HG03159 (cell line): ENCODE measurements at regions not wholly inside any gene's neighbourhood (a gene's known extent, or its start where the extent isn't known, plus 50 kb on each side); places are given as distances from the start of the nearest gene placed in this dataset.
A peak's percentile ranks its signal among the peaks of the same experiment; 100 is the strongest.
"Not testable (repeated sequence)": the region's sequence is repeated elsewhere in the genome, so short reads cannot be mapped to it uniquely, and the experiment has no call there.

Experiments used
- ATAC-seq: cut with Tn5 transposase; IDR thresholded peaks from one replicate; pipeline ENCODE4 v1.9.1; 2021; ENCODE audit warnings: mild to moderate bottlenecking, moderate library complexity; ENCODE audit not compliant: unreplicated experiment

DNA sequence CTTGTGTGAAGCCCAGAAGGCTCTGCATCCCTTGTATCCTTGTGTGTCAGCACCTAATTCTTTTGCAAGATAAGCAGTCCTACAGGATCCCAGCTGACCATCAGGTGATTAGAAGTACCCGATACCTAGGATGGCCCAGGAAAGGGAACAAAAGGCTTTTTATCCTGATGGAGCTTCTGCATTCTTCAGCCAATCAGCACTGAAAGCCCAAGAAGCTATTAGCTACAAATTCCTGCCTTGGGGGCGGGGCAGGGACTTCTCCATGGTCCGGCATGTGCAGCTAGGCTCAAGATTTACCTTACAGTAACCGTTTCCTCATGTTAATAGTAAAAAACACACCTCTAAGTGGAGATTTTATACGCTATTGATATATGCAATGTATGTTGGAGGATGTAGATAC, 264.6 kb upstream of the THUMPD2 start:
- no peak for ATAC-seq

DNA sequence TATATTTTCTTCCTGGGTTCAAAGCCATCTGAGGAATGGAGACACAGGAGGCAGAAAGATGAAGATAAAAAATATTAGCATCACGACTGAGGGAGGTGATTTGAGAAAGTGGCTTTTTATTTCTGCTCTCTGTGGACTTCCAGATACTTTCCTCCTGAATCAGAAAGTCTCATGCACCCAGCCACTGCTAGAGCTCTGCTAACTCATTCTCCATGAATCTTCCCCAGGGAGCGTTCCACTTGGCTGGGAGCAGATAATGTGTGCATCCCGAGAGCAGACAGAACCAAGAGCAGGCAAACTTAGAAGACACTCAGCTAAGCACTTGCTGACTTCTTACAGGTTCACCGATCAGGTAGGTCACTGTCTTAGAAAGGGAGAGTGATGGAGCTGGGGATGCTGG, 264.1 kb upstream of the THUMPD2 start:
- no peak for ATAC-seq

- no peak for ATAC-seq
Measured at GRCh38 chr2:40041422-40042382, 262.6 kb upstream of the THUMPD2 start.

- no peak for ATAC-seq
Measured at GRCh38 chr2:40039549-40039948, 260.5 kb upstream of the THUMPD2 start.

- no peak for ATAC-seq
Measured at GRCh38 chr2:40038646-40039045, 259.6 kb upstream of the THUMPD2 start.

- ATAC-seq = no peak
Measured at GRCh38 chr2:40037303-40037702, 258.2 kb upstream of the THUMPD2 start.

DNA sequence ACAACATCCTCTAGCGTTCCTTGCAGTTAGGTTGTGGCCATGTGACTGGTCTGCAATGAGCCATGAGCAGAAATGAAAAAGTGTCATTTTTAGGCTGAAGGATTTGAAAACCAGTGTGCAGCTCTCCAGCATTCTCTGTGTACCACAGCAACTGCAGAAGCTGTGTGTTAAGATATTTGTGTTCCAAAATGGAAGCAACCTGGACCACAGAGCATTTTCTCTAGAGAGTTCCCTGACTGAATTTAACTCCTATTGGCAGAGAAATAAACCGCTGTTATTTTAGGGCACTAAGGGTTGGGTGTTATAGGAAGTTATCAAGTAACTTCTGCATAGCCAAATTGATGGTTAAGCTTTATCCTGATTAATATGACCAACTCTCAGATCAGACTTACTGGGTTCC, 257.2 kb upstream of the THUMPD2 start:
- ATAC-seq = no peak

DNA sequence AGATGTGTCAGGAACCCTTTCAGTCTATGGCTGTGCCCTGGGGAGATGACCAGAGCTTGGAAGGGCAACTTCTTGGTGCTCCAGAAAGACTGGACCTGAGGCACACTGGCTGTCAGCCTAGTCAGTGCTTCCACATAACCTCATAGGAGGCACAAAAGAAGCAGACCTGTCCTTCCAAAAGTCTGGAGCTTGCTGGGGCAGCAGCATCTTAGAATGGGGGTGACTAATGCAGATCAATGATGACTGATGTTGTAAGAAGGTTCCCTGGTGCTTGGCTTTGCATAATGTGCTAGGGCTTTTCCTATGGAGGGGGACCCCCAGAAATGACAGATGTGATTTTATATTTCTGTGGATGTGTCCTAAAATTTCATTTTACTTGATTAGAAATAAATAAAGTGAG, 255.7 kb upstream of the THUMPD2 start:
- no peak for ATAC-seq

- ATAC-seq = no peak
Measured at GRCh38 chr2:40034198-40034597, 255.1 kb upstream of the THUMPD2 start.

DNA sequence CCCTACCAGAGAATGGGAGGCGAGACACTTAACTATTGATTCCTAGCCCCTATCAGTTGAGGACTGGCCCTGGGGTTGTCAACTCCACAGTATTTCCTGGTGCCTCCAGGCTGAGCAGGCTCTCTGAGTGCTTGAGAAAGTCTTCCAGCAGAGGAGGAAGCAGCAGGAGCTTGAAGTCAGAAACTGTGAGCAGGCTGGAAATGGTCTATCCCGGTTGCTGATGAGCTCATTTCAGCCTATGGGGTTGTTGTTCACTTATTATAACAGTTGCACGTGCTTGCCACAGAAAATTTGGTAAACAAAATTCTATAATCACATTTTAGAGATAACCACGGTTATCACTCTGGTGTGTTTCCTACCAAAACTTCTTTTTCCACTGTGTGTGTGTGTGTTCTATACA, 254.7 kb upstream of the THUMPD2 start:
- no peak for ATAC-seq

DNA sequence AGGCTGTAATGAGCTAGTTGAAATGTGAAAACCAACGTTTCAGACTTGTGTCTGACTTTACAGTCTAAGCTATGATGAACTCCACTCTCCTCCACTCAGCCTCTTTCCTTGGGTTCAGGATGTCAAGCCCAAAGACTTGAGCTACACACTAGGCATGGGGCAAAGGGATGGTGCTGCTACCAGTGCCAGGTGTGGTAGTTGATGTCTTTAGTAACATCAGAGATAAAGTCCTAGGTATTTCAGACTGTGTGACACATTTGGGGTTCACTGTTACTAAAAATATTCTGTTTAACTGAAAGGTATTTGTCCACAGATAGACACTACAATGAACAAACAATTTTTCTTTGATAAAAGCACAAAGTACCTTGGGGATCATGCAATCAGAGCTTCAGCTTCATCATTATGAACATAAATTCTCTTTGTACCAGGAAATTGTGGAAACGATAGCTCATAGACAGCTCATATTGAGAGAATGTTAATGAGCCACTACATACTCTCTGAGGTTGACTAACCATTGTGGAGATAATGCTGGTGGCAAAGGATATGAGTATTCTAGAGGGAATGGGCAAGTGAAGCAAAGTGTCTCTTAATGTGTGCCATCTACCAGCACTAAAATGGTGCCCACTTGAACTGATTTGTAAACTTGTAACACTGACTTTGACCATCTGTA, 253.7 kb upstream of the THUMPD2 start:
- ATAC-seq = no peak

GRCh38 chr2:40030456-40030975, 251.5 kb upstream of the THUMPD2 start:
- ATAC-seq = no peak

DNA sequence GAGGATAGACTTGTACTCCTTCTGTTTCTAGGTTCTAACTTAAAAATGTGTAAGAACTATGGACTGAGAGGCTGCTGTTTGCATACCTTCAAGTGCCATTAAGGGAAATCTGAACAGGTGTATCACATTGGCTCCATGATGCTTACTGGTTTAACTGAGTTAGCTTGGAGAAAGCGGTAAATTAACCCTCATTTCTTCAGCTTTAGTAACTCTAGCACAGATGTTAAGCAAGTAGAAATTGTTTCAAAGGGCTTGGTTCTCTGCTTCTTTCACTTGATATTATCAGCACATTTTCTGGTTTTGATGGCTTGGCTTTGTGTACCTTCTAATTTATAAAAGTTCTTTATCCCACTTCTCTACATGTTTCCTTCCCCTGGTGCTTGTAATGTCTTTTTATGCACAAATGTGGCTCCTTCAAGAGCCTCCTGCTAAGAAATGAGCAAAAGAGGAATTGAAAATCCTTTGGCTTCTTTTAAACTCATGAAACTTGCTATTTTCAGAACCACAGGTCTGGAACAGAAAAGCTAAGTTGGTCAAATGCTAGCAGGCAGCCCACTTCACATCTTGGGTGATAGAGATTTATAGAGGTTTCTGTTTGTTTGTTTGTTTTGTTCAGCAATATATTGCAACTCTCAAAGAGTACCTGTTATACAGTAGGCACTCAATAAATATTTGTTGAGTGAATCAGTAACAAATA, 249.9 kb upstream of the THUMPD2 start:
- peak; percentile 89 for ATAC-seq

DNA sequence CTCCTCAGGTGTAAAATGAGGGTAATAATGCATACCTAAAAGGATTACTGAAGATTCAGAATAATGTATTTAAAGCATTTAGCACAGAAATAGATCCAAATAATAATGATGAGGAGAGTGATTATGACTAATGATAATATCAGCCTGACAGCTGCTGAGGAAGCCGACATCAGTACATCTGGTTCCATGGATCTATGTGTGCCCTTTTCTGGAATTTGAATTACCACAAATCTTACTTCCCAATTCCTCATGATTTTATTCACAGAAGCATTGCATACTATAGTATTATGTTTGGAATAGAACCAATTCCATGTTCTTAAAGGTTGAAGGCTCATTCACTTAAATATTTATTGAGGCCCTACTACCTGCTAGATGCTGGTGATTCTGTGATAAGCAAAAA, 248.9 kb upstream of the THUMPD2 start:
- ATAC-seq = no peak

DNA sequence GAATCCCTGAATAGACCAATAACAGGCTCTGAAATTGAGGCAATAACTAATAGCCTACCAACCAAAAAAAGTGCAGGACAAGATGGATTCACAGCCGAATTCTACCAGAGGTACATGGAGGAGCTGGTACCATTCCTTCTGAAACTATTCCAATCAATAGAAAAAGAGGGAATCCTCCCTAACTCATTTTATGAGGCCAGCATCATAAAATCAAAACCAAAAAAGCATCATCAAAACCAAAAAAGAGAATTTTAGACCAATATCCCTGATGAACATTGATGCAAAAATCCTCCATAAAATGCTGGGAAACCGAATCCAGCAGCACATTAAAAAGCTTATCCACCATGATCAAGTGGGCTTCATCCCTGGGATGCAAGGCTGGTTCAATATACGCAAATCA, 246.2 kb upstream of the THUMPD2 start:
- not testable (repeated sequence) for ATAC-seq

DNA sequence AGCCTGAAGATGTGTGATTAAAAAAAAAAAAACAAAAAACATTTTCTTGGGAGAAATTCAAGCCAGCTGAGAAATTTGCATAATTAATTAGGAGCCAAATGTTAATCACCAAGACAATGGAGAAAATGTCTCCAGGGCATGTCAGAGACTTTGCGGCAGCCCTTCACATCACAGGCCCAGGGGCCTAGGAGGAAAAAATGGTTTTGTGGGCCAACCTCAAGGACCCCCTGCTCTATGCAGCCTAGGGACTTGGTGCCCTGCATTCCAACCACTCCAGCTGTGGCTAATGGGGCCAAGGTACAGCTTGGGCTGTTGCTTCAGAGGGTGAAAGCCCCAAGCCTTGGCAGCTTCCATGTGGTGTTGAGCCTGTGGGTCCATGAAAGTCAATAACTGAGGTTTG, 241.9 kb upstream of the THUMPD2 start:
- no peak for ATAC-seq

DNA sequence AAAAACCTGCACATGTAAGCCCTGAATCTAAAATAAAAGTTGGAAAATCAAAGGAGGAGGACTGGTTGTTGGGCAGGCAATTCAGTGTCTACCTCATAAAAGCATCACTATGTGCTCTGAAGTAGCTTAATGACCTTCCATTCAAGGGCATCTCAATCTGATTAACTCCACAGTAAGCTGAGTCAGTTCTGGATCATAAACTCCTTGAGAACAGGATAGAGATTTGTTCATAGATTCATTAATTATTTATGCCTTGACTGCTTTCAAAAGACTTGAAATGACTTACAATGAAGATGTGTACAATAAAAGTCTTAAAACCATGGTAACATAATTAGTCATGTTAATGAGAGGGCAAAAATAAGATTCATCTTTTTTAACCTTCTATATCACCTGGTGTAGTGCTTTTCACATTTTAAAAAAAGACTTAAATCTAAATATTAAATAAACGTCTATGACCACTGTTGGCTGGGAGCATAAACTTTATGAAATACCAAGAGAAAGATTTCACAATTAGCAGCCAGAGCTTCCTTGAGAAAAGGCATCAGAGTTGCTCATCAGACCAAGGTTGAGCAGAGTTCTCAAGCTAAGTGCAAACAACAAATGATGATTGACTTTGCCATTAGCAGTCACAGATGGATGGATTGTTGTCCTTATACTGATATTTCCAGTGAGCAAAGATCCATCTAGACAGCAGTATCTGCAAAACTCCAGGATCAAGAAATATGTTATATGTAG, 237.3 kb upstream of the THUMPD2 start:
- ATAC-seq = no peak

DNA sequence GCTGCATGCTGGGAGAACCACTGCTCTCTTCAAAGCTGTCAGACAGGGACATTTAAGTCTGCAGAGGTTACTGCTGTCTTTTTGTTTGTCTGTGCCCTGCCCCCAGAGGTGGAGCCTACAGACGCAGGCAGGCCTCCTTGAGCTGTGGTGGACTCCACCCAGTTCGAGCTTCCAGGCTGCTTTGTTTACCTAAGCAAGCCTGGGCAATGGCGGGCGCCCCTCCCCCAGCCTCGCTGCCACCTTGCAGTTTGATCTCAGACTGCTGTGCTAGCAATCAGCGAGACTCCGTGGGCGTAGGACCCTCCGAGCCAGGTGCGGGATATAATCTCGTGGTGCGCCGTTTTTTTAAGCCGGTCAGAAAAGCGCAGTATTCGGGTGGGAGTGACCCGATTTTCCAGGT, 234.9 kb upstream of the THUMPD2 start:
- not testable (repeated sequence) for ATAC-seq

DNA sequence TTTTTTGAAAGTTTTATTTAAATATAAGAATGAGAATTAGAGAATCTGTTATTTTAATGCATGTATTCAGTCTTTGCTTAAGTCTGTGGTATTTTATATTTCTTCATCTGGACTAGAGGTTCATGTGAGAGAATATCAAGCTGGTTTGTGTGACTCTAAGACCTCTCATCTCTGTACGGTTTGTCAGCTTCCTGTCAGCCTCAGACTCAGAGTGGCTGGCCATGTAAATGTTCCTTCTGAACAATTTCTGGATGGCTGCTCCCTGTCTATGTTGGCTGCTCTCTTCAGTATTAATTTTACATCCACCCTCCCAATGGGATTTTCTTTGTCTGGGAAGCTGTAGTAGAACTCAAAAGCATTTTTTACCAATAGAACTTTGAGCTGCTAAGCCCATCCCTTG, 225.3 kb upstream of the THUMPD2 start:
- ATAC-seq = no peak

- ATAC-seq = no peak
Measured at GRCh38 chr2:40002339-40002738, 223.3 kb upstream of the THUMPD2 start.

DNA sequence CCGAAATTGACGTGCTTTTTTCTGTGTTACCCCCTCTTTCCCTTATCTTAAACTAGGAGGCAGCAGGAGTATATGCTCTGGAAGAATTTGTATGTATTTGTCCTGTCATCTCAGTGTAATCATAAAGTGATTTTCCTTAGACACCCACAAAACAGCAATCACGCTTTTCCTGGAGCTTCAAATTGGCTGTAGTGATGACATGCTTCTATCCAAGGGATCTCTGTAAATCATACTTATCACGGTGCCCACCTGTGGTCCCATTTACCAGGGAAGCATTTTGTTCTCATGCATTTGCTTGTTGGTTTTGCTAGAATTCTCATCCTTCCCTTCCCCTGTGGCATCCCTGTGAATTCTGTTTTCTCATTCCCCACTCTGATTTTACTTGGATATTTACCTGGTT, 220.8 kb upstream of the THUMPD2 start:
- no peak for ATAC-seq
